ENCODE measurements at regions not wholly inside any gene's neighbourhood (a gene's known extent, or its start where the extent isn't known, plus 50 kb on each side); places are given as distances from the start of the nearest gene placed in this dataset.

DNA sequence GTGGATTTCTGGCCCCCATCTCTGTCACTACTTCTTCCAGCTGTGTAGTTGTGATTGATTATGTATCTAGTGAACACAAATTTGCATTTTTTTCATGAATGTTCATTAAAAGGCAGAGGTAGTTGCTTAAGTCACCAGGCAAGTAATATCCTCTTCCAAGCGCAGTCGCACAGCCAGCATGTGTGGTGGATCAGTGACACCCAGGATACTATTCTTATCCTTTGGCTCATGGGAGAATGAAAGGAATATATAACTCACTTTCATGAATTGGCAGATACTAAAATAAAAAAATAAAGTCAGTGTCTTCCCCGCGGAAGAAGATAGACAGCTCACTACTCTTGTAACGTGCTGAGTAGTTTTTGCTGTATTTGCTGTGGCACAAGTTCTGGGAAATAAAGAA, 387.8 kb downstream of the CDH7 start:
- H3K4me2 ChIP-seq (ENCODE audit: low read length), result no peak overlapping the region
- TF ChIP-seq EZH2 (IDR thresholded peaks at IDR 0.05) (no peak), FOSL1 (IDR thresholded peaks at IDR 0.05; ENCODE audit: low read depth) (no peak), POLR2A (IDR thresholded peaks at IDR 0.05; ENCODE audit: borderline replicate concordance, extremely low read depth, insufficient read depth, insufficient read length) (no peak), RAD21 (IDR thresholded peaks at IDR 0.05; ENCODE audit: low read depth) (no peak), ELF1 (IDR thresholded peaks at IDR 0.05; ENCODE audit: borderline replicate concordance, low read depth) (no peak), YY1 (IDR thresholded peaks at IDR 0.05; ENCODE audit: extremely low read depth, insufficient replicate concordance, low read depth, low read length) (no peak), JUND (IDR thresholded peaks at IDR 0.05) (no peak), CEBPB (IDR thresholded peaks at IDR 0.05; ENCODE audit: low read depth) (no peak), SRF (IDR thresholded peaks at IDR 0.05; ENCODE audit: low read depth) (no peak), SIN3A (IDR thresholded peaks at IDR 0.05; ENCODE audit: low read depth) (no peak), CBX3 (IDR thresholded peaks at IDR 0.05; ENCODE audit: low read depth) (no peak), EZH2phosphoT487 (IDR thresholded peaks at IDR 0.05; ENCODE audit: borderline replicate concordance) (no peak), ZFX (IDR thresholded peaks at IDR 0.05) (no peak), EGR1 (IDR thresholded peaks at IDR 0.05; ENCODE audit: low read depth) (no peak), SP1 (IDR thresholded peaks at IDR 0.05; ENCODE audit: low read depth) (no peak)
- TF ChIP-seq, protein P1, sequence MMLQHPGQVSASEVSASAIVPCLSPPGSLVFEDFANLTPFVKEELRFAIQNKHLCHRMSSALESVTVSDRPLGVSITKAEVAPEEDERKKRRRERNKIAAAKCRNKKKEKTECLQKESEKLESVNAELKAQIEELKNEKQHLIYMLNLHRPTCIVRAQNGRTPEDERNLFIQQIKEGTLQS (IDR thresholded peaks at IDR 0.05), result no peak
- TF ChIP-seq, protein P2, sequence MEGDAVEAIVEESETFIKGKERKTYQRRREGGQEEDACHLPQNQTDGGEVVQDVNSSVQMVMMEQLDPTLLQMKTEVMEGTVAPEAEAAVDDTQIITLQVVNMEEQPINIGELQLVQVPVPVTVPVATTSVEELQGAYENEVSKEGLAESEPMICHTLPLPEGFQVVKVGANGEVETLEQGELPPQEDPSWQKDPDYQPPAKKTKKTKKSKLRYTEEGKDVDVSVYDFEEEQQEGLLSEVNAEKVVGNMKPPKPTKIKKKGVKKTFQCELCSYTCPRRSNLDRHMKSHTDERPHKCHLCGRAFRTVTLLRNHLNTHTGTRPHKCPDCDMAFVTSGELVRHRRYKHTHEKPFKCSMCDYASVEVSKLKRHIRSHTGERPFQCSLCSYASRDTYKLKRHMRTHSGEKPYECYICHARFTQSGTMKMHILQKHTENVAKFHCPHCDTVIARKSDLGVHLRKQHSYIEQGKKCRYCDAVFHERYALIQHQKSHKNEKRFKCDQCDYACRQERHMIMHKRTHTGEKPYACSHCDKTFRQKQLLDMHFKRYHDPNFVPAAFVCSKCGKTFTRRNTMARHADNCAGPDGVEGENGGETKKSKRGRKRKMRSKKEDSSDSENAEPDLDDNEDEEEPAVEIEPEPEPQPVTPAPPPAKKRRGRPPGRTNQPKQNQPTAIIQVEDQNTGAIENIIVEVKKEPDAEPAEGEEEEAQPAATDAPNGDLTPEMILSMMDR (IDR thresholded peaks at IDR 0.05 in 2 of 3, conservative IDR thresholded peaks at IDR 0.05 in 1 of 3; ENCODE audit: borderline replicate concordance in 1 of 3, insufficient read depth in 1 of 3, low read depth in 2 of 3, low read length in 2 of 3), result no peak
- TF ChIP-seq, protein P3, sequence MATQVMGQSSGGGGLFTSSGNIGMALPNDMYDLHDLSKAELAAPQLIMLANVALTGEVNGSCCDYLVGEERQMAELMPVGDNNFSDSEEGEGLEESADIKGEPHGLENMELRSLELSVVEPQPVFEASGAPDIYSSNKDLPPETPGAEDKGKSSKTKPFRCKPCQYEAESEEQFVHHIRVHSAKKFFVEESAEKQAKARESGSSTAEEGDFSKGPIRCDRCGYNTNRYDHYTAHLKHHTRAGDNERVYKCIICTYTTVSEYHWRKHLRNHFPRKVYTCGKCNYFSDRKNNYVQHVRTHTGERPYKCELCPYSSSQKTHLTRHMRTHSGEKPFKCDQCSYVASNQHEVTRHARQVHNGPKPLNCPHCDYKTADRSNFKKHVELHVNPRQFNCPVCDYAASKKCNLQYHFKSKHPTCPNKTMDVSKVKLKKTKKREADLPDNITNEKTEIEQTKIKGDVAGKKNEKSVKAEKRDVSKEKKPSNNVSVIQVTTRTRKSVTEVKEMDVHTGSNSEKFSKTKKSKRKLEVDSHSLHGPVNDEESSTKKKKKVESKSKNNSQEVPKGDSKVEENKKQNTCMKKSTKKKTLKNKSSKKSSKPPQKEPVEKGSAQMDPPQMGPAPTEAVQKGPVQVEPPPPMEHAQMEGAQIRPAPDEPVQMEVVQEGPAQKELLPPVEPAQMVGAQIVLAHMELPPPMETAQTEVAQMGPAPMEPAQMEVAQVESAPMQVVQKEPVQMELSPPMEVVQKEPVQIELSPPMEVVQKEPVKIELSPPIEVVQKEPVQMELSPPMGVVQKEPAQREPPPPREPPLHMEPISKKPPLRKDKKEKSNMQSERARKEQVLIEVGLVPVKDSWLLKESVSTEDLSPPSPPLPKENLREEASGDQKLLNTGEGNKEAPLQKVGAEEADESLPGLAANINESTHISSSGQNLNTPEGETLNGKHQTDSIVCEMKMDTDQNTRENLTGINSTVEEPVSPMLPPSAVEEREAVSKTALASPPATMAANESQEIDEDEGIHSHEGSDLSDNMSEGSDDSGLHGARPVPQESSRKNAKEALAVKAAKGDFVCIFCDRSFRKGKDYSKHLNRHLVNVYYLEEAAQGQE (IDR thresholded peaks at IDR 0.05; ENCODE audit: low read depth), result no peak
- TF ChIP-seq, protein P4, sequence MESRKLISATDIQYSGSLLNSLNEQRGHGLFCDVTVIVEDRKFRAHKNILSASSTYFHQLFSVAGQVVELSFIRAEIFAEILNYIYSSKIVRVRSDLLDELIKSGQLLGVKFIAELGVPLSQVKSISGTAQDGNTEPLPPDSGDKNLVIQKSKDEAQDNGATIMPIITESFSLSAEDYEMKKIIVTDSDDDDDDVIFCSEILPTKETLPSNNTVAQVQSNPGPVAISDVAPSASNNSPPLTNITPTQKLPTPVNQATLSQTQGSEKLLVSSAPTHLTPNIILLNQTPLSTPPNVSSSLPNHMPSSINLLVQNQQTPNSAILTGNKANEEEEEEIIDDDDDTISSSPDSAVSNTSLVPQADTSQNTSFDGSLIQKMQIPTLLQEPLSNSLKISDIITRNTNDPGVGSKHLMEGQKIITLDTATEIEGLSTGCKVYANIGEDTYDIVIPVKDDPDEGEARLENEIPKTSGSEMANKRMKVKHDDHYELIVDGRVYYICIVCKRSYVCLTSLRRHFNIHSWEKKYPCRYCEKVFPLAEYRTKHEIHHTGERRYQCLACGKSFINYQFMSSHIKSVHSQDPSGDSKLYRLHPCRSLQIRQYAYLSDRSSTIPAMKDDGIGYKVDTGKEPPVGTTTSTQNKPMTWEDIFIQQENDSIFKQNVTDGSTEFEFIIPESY (IDR thresholded peaks at IDR 0.05; ENCODE audit: extremely low read depth, insufficient replicate concordance, low read length), result no peak
- H3K27ac ChIP-seq (ENCODE audit: low read depth, low read length), result no peak overlapping the region
- no peak overlapping the region for H3K4me3 ChIP-seq (replicated peaks in 1 of 2; ENCODE audit: low read depth in 1 of 2, low read length in 2 of 2)
- H3K36me3 ChIP-seq (ENCODE audit: control insufficient read depth in 1 of 2, insufficient read depth in 2 of 2, low read length in 2 of 2), result no peaks in the 10 kb centered on the region
- H2AFZ ChIP-seq (ENCODE audit: low read depth, low read length, poor library complexity, severe bottlenecking), result no peak overlapping the region
- ATAC-seq (no peak), DNase-seq (ENCODE audit: low read depth, low spot score) (no peak)
- H4K20me1 ChIP-seq (ENCODE audit: insufficient read depth), result no peaks in the 10 kb centered on the region
- ChIA-PET POLR2A (no interaction called here), RAD21 (ENCODE audit: low non-redundant PET in 1 of 2, low total read pairs in 2 of 2, uncharacterized antibody in 2 of 2, unreplicated experiment in 2 of 2) (no interaction called here), CTCF (no interaction called here)
- no peaks in the 10 kb centered on the region for H3K79me2 ChIP-seq (ENCODE audit: insufficient read depth, low read length)
- intact Hi-C loops (cut with micrococcal nuclease), result no loop called here
- H3K4me1 ChIP-seq (ENCODE audit: control insufficient read depth in 1 of 2, insufficient read depth in 2 of 2, low read length in 2 of 2), result no peaks in the 10 kb centered on the region
- H3K9ac ChIP-seq (ENCODE audit: low read length), result no peak overlapping the region
- no TSS peak for BruUV-seq (replicated peaks)
- no peaks in the 10 kb centered on the region for H3K9me2 ChIP-seq (ENCODE audit: insufficient read depth)
- H3K9me3 ChIP-seq (ENCODE audit: control insufficient read depth in 1 of 2, insufficient read depth in 1 of 2, low read depth in 1 of 2, low read length in 2 of 2), result peaks cover 5 to 20% of the 10 kb centered on the region in 2 experiments; a peak in 2 of 4 replicates
- H3K27me3 ChIP-seq (ENCODE audit: insufficient read depth, low read length), result no peaks in the 10 kb centered on the region

All from HCT116 (cell line).